HepG2 (cell line): ENCODE measurements at regions not wholly inside any gene's neighbourhood (a gene's known extent, or its start where the extent isn't known, plus 50 kb on each side); places are given as distances from the start of the nearest gene placed in this dataset.
A peak's percentile ranks its signal among the peaks of the same experiment; 100 is the strongest.

Experiments used
- ATAC-seq: fragments of 200-7000 bp; cut with Tn5 transposase; 3 replicates; pipeline ENCODE4 v1.9.1; 2020; ENCODE audit warnings: mild to moderate bottlenecking, moderate library complexity
- BruUV-seq: library from RNA; stranded (reverse); fragments of 400-500 nt; replicated peaks from 2 replicates; lab custom pipeline; 2021; lab: Mats Ljungman, UMichigan
- CTCF ChIA-PET: fragments of 300-600 bp; formaldehyde crosslinking; extraction: SDS; loops from one replicate; lab custom pipeline; 2021; ENCODE audit warnings: low total read pairs, inconsistent platforms, low intra/inter-chr PET ratio; lab: Yijun Ruan, JAX
- POLR2A ChIA-PET: fragments of 350-600 bp; sonication (Branson Sonifier 250); formaldehyde crosslinking; loops from one replicate; lab custom pipeline; 2020; ENCODE audit warnings: antibody characterized with exemption, inconsistent platforms; lab: Yijun Ruan, JAX
- DNase-seq: peaks from one replicate; pipeline ENCODE4 v3.0.0-alpha.2; 2015; ENCODE audit warnings: low spot score
- FAIRE-seq: peaks from 3 replicates; lab custom pipeline; 2011; peaks lifted over from hg19 to GRCh38; lab: Jason Lieb, UNC
- H2AFZ ChIP-seq: one replicate; pipeline ENCODE4 v1.6.1; 2011; ENCODE audit warnings: low read length, inconsistent platforms
- H3K27ac ChIP-seq: fragments of 300-600 bp; 3 replicates; pipeline ENCODE4 v1.8.0; 2011; ENCODE audit warnings: mixed run types, mild to moderate bottlenecking, mixed read lengths, low read length, inconsistent platforms; ENCODE audit not compliant: insufficient read depth; ENCODE audit errors: extremely low read length
- H3K27me3 ChIP-seq, 2 experiments: fragments of 200-600 bp in 1 of 2; 2 replicates in 1 of 2; 3 replicates in 1 of 2; pipeline versions ENCODE4 v1.6.0 to v1.8.0; 2011; ENCODE audit warnings: low read length in 2 of 2, mild to moderate bottlenecking in 2 of 2, moderate library complexity in 2 of 2, inconsistent platforms in 1 of 2; ENCODE audit not compliant: insufficient read depth in 2 of 2, control insufficient read depth in 1 of 2
- H3K36me3 ChIP-seq, 2 experiments: fragments of 200-600 bp in 1 of 2; replicated peaks in 1 of 2; 2 replicates in 1 of 2; 3 replicates in 1 of 2; pipeline versions ENCODE4 v1.5.1 to v1.8.0; 2011; ENCODE audit warnings: low read length in 2 of 2, inconsistent platforms in 1 of 2; ENCODE audit not compliant: insufficient read depth in 2 of 2, control insufficient read depth in 1 of 2
- H3K4me1 ChIP-seq: 2 replicates; pipeline ENCODE4 v1.5.1; 2012; ENCODE audit warnings: low read length, inconsistent platforms; ENCODE audit not compliant: insufficient read depth
- H3K4me2 ChIP-seq: 2 replicates; pipeline ENCODE4 v1.6.0; 2011; ENCODE audit warnings: low read depth, low read length, inconsistent platforms
- H3K4me3 ChIP-seq, 3 experiments: fragments of 200-600 bp in 1 of 3; sonication (generic), shearing (Covaris generic) in 1 of 3; replicated peaks in 1 of 3; 2 replicates each; pipeline ENCODE4 v1.5.1; 2011 to 2016; ENCODE audit warnings: low read length in 3 of 3, inconsistent platforms in 2 of 3, low read depth in 2 of 3, mild to moderate bottlenecking in 2 of 3, control low read depth in 1 of 3, mixed read lengths in 1 of 3; ENCODE audit not compliant: insufficient read depth in 1 of 3
- H3K79me2 ChIP-seq: one replicate; pipeline ENCODE4 v1.6.1; 2011; ENCODE audit warnings: low read length, inconsistent platforms; ENCODE audit not compliant: insufficient read depth
- H3K9ac ChIP-seq: 2 replicates; pipeline ENCODE4 v1.6.0; 2011; ENCODE audit warnings: mild to moderate bottlenecking, low read depth, low read length, inconsistent platforms; ENCODE audit not compliant: insufficient read depth
- H3K9me3 ChIP-seq: 2 replicates; pipeline ENCODE4 v1.5.1; 2012; ENCODE audit warnings: mild to moderate bottlenecking, low read length
- H4K20me1 ChIP-seq: 2 replicates; pipeline ENCODE4 v1.6.0; 2011; ENCODE audit warnings: inconsistent platforms, mild to moderate bottlenecking, low read length, moderate library complexity; ENCODE audit not compliant: insufficient read depth
- CSRNP1 ChIP-seq: sonication (generic); formaldehyde crosslinking; IDR thresholded peaks from 2 replicates; pipeline ENCODE4 v1.8.1; 2023; ENCODE audit warnings: mild to moderate bottlenecking, missing genetic modification reagents
- GATAD2A ChIP-seq: IDR thresholded peaks from 2 replicates; pipeline ENCODE4 v1.6.1; 2016
- HNF4G ChIP-seq, 2 experiments: sonication (generic) in 1 of 2; formaldehyde crosslinking in 1 of 2; IDR thresholded peaks; 2 replicates each; pipeline versions ENCODE4 v1.4.0 to v1.6.1; 2011 to 2020; ENCODE audit warnings: borderline replicate concordance in 2 of 2, low read depth in 2 of 2, mild to moderate bottlenecking in 2 of 2, low read length in 1 of 2, missing genetic modification reagents in 1 of 2, moderate library complexity in 1 of 2
- KDM6A ChIP-seq: IDR thresholded peaks from 2 replicates; pipeline ENCODE4 v1.6.1; 2016; ENCODE audit warnings: low read depth
- PHF20 ChIP-seq: sonication (generic); formaldehyde crosslinking; IDR thresholded peaks from 2 replicates; pipeline ENCODE4 v1.5.0; 2020; ENCODE audit warnings: mild to moderate bottlenecking, missing genetic modification reagents
- RFX3 ChIP-seq: IDR thresholded peaks from 2 replicates; pipeline ENCODE4 v1.6.1; 2016; ENCODE audit warnings: missing biosample characterization, missing genetic modification reagents
- SNAPC2 ChIP-seq: sonication (generic); formaldehyde crosslinking; IDR thresholded peaks from 2 replicates; pipeline ENCODE4 v1.8.1; 2022; ENCODE audit warnings: mild to moderate bottlenecking, missing genetic modification reagents
- SRY ChIP-seq: sonication (generic); formaldehyde crosslinking; IDR thresholded peaks from 2 replicates; pipeline ENCODE4 v1.8.0; 2022; ENCODE audit warnings: mild to moderate bottlenecking, missing genetic modification reagents
- STAT5B ChIP-seq: sonication (generic); formaldehyde crosslinking; IDR thresholded peaks from 2 replicates; pipeline ENCODE4 v1.4.0; 2020; ENCODE audit warnings: missing genetic modification reagents
- THAP8 ChIP-seq: sonication (generic); formaldehyde crosslinking; IDR thresholded peaks from 2 replicates; pipeline ENCODE4 v1.5.1; 2020; ENCODE audit warnings: missing genetic modification reagents, mild to moderate bottlenecking, borderline replicate concordance
- YEATS4 ChIP-seq: sonication (generic); formaldehyde crosslinking; IDR thresholded peaks from 2 replicates; pipeline ENCODE4 v1.4.0; 2020; ENCODE audit warnings: missing genetic modification reagents, borderline replicate concordance
- ZNF142 ChIP-seq: sonication (generic); formaldehyde crosslinking; IDR thresholded peaks from 2 replicates; pipeline ENCODE4 v1.4.0; 2020; ENCODE audit warnings: missing genetic modification reagents
- ZNF282 ChIP-seq: fragments of 450-650 bp; IDR thresholded peaks from 2 replicates; pipeline ENCODE4 v1.6.1; 2018; ENCODE audit not compliant: partially characterized antibody
- ZNF549 ChIP-seq: sonication (generic); formaldehyde crosslinking; IDR thresholded peaks from 2 replicates; pipeline ENCODE4 v1.5.0; 2020; ENCODE audit warnings: missing genetic modification reagents
- ZNF678 ChIP-seq: sonication (generic); formaldehyde crosslinking; IDR thresholded peaks from 2 replicates; pipeline ENCODE4 v1.4.0; 2020; ENCODE audit warnings: mild to moderate bottlenecking, missing genetic modification reagents
- WGBS: methylation state at CpG from one replicate; pipeline ENCODE4 v1.1.6; 2017; ENCODE audit warnings: low lambda C conversion rate; 5-methylcytosine and 5-hydroxymethylcytosine counted together
- in situ Hi-C: cut with HindIII; loops from 2 replicates; pipeline ENCODE4 v1.10.0; 2017; ENCODE audit warnings: low pct_unique_long_range_greater_than_20kb; ENCODE audit not compliant: extremely low pct_ligation_motif_present
- intact Hi-C: fragments of 100-400 bp; cut with micrococcal nuclease; formaldehyde crosslinking; loops from one replicate; pipeline ENCODE4 v1.10.0; 2022; ENCODE audit not compliant: unreplicated experiment

- no peak for TF ChIP-seq ZNF678 (CRISPR knock-in tag)
- no peak for TF ChIP-seq GATAD2A (CRISPR knock-in tag)
Measured at GRCh38 chr13:30019648-30020626, 169.5 kb upstream of the UBL3 start (continued).

GRCh38 chr13:30017880-30018279, 167.5 kb upstream of the UBL3 start:
- 20% methylated on average over 1 of the region's 4 CpGs for WGBS
- ATAC-seq, result peak; percentile 75
- Histone ChIP-seq H4K20me1 (no peaks in the 10 kb centered on the region), H3K27me3 (no peaks in the 10 kb centered on the region; a peak in 1 of 5 replicates), H3K9ac (no peak overlapping the region), H3K79me2 (no peaks in the 10 kb centered on the region), H3K4me2 (no peak overlapping the region), H3K27ac (no peak overlapping the region), H3K36me3 (no peaks in the 10 kb centered on the region), H2AFZ (no peak overlapping the region), H3K4me1 (no peaks in the 10 kb centered on the region), H3K9me3 (no peaks in the 10 kb centered on the region), H3K4me3 (no peak overlapping the region)
- no peak for FAIRE-seq
- in situ Hi-C loops, result no loop called here
- intact Hi-C loops, result no loop called here
- POLR2A ChIA-PET, result no interaction called here
- no TSS peak for BruUV-seq
- no peak for DNase-seq
- CTCF ChIA-PET, result no interaction called here
- TF ChIP-seq THAP8 (CRISPR knock-in tag), result no peak
- no peak for TF ChIP-seq ZNF142 (CRISPR knock-in tag)
- no peak for TF ChIP-seq PHF20 (CRISPR knock-in tag)
- no peak for TF ChIP-seq KDM6A (CRISPR knock-in tag)
- no peak for TF ChIP-seq RFX3 (CRISPR knock-in tag)
- no peak for TF ChIP-seq ZNF549 (CRISPR knock-in tag)
- no peak for TF ChIP-seq ZNF282
- TF ChIP-seq STAT5B (CRISPR knock-in tag), result no peak
- no peak for TF ChIP-seq HNF4G (IDR thresholded peaks at IDR 0.05; ENCODE audit: borderline replicate concordance, low read depth, low read length)
- no peak for TF ChIP-seq HNF4G (CRISPR knock-in tag; IDR thresholded peaks at IDR 0.05; ENCODE audit: borderline replicate concordance, low read depth)
- no peak for TF ChIP-seq SNAPC2
- no peak for TF ChIP-seq CSRNP1 (CRISPR knock-in tag)
- TF ChIP-seq SRY (CRISPR knock-in tag), result no peak
- TF ChIP-seq YEATS4, result no peak
